Ascending aorta (tissue), 2 donors: ENCODE measurements at regions not wholly inside any gene's neighbourhood (a gene's known extent, or its start where the extent isn't known, plus 50 kb on each side); places are given as distances from the start of the nearest gene placed in this dataset.
"Not testable (repeated sequence)": the region's sequence is repeated elsewhere in the genome, so short reads cannot be mapped to it uniquely, and the experiment has no call there.

Source experiments
- DNase-seq, 2 donors: peaks; one replicate each; pipeline ENCODE4 v3.0.0-alpha.2; 2019; ENCODE audit warnings: low spot score in 2 of 2
- H3K27ac ChIP-seq, 2 donors: fragments of 200-600 bp; sonication (generic); one replicate each; pipeline ENCODE4 v1.5.1; 2016 to 2017; ENCODE audit warnings: mild to moderate bottlenecking in 1 of 2
- H3K27me3 ChIP-seq: fragments of 200-600 bp; sonication (generic); one replicate; pipeline ENCODE4 v1.5.1; 2017
- H3K36me3 ChIP-seq, 2 donors: fragments of 200-600 bp; sonication (generic); one replicate each; pipeline ENCODE4 v1.5.1; 2016
- H3K4me1 ChIP-seq, 2 donors: fragments of 200-600 bp; sonication (generic); one replicate each; pipeline ENCODE4 v1.5.1; 2016 to 2017; ENCODE audit warnings: mild to moderate bottlenecking in 1 of 2
- H3K4me3 ChIP-seq, 2 donors: fragments of 200-600 bp; sonication (generic); one replicate each; pipeline ENCODE4 v1.5.1; 2016 to 2017; ENCODE audit warnings: mild to moderate bottlenecking in 1 of 2
- H3K9me3 ChIP-seq, 2 donors: fragments of 200-600 bp; sonication (generic); one replicate each; pipeline ENCODE4 v1.5.1; 2016
- CTCF ChIP-seq, 3 experiments: fragments of 200-600 bp in 2 of 3; fragments of 450-650 bp in 1 of 3; sonication (generic) in 2 of 3; IDR thresholded peaks; one replicate each; pipeline ENCODE4 v1.5.1; 2016 to 2019; ENCODE audit warnings: antibody characterized with exemption in 3 of 3, mild to moderate bottlenecking in 1 of 3, moderate library complexity in 1 of 3
- intact Hi-C: fragments of 100-400 bp; cut with DNase I; formaldehyde crosslinking; loops from one replicate; pipeline ENCODE4 v1.15.1; 2023

GRCh38 chrX:84748965-84749656, 246.9 kb upstream of the HDX start:
- no peak for DNase-seq
- no peaks in the 10 kb centered on the region for H3K27me3 ChIP-seq
- H3K27ac ChIP-seq = no peak overlapping the region
- TF ChIP-seq CTCF (IDR thresholded peaks at IDR 0.05) = no peak
- no peak overlapping the region for H3K4me3 ChIP-seq
- H3K9me3 ChIP-seq = no peaks in the 10 kb centered on the region
- intact Hi-C loops = no loop called here
- no peaks in the 10 kb centered on the region for H3K36me3 ChIP-seq
- H3K4me1 ChIP-seq = no peaks in the 10 kb centered on the region

GRCh38 chrX:84760560-84760959, 243.1 kb upstream of the APOOL start:
- Histone ChIP-seq H3K27me3 (no peaks in the 10 kb centered on the region), H3K4me1 (no peaks in the 10 kb centered on the region), H3K4me3 (no peak overlapping the region), H3K9me3 (no peaks in the 10 kb centered on the region), H3K27ac (no peak overlapping the region), H3K36me3 (no peaks in the 10 kb centered on the region)
- no peak for TF ChIP-seq CTCF (IDR thresholded peaks at IDR 0.05)
- no peak for DNase-seq
- intact Hi-C loops = no loop called here

GRCh38 chrX:84796321-84796720, 207.4 kb upstream of the APOOL start:
- no peak overlapping the region for H3K27ac ChIP-seq
- H3K27me3 ChIP-seq = no peaks in the 10 kb centered on the region
- H3K36me3 ChIP-seq = no peaks in the 10 kb centered on the region
- no peak for DNase-seq
- H3K4me1 ChIP-seq = no peaks in the 10 kb centered on the region
- no peaks in the 10 kb centered on the region for H3K9me3 ChIP-seq
- H3K4me3 ChIP-seq = no peak overlapping the region
- TF ChIP-seq CTCF (IDR thresholded peaks at IDR 0.05) = no peak
- intact Hi-C loops = no loop called here

GRCh38 chrX:84830836-84831235, 172.8 kb upstream of the APOOL start:
- no peaks in the 10 kb centered on the region for H3K4me1 ChIP-seq
- no peaks in the 10 kb centered on the region for H3K27me3 ChIP-seq
- H3K9me3 ChIP-seq = peaks cover 0 to 11% of the 10 kb centered on the region in 2 donors
- H3K4me3 ChIP-seq = no peak overlapping the region
- H3K36me3 ChIP-seq = no peaks in the 10 kb centered on the region
- DNase-seq = no peak
- no peak overlapping the region for H3K27ac ChIP-seq
- intact Hi-C loops = no loop called here
- no peak for TF ChIP-seq CTCF (IDR thresholded peaks at IDR 0.05)

GRCh38 chrX:84846541-84846940, 157.1 kb upstream of the APOOL start:
- DNase-seq, H3K27ac ChIP-seq, intact Hi-C loops, H3K4me3 ChIP-seq, H3K27me3 ChIP-seq, H3K36me3 ChIP-seq, H3K4me1 ChIP-seq: not testable (repeated sequence)
- H3K9me3 ChIP-seq = peaks cover 0 to 13% of the 10 kb centered on the region in 2 donors

- H3K27ac ChIP-seq, DNase-seq, intact Hi-C loops, H3K27me3 ChIP-seq, H3K4me1 ChIP-seq, H3K36me3 ChIP-seq, H3K4me3 ChIP-seq: not testable (repeated sequence)
- H3K9me3 ChIP-seq = peaks cover 0 to 20% of the 10 kb centered on the region in 2 donors
Measured at GRCh38 chrX:84851183-84851582, 152.5 kb upstream of the APOOL start.

- H3K4me3 ChIP-seq = not testable (repeated sequence)
Measured at GRCh38 chrX:84856791-84857190, 146.9 kb upstream of the APOOL start.

GRCh38 chrX:84858771-84859170, 144.9 kb upstream of the APOOL start:
- intact Hi-C loops, H3K36me3 ChIP-seq, DNase-seq, H3K9me3 ChIP-seq, H3K4me3 ChIP-seq, H3K27ac ChIP-seq, H3K4me1 ChIP-seq, H3K27me3 ChIP-seq: not testable (repeated sequence)

More at GRCh38 chrX:84856791-84857190, 146.9 kb upstream of the APOOL start:
- DNase-seq, H3K27me3 ChIP-seq, H3K4me1 ChIP-seq, H3K9me3 ChIP-seq, H3K36me3 ChIP-seq, intact Hi-C loops: not testable (repeated sequence)
- peak overlapping the region; percentile 48 to 63 for H3K27ac ChIP-seq
